ENCODE measurements at regions not wholly inside any gene's neighbourhood (a gene's known extent, or its start where the extent isn't known, plus 50 kb on each side); places are given as distances from the start of the nearest gene placed in this dataset.

- no peak for TF ChIP-seq POLR2A (IDR thresholded peaks at IDR 0.05; ENCODE audit: low read depth, low read length)
- no peak for TF ChIP-seq EZH2 (IDR thresholded peaks at IDR 0.05; ENCODE audit: borderline replicate concordance, low read depth, low read length, severe bottlenecking)
- peak in 1 of 2 donors; percentile 11 for TF ChIP-seq CTCF (IDR thresholded peaks at IDR 0.05; ENCODE audit: extremely low read depth in 1 of 2, insufficient read depth in 1 of 2, low read depth in 1 of 2, low read length in 2 of 2)
- no peak for TF ChIP-seq MAX (IDR thresholded peaks at IDR 0.05; ENCODE audit: insufficient read depth, insufficient read length)
- TF ChIP-seq POLR2AphosphoS5 (IDR thresholded peaks at IDR 0.05; ENCODE audit: insufficient read depth, low read depth, low read length) = no peak
- no peak for TF ChIP-seq GATA2 (IDR thresholded peaks at IDR 0.05; ENCODE audit: insufficient read depth, insufficient read length, low read depth, low read length)
- TF ChIP-seq JUN (IDR thresholded peaks at IDR 0.05; ENCODE audit: borderline replicate concordance, insufficient read depth, insufficient read length, low read depth) = no peak
- TF ChIP-seq MYC (IDR thresholded peaks at IDR 0.05; ENCODE audit: low read depth, low read length) = no peak
- no peak for TF ChIP-seq FOS (IDR thresholded peaks at IDR 0.05; ENCODE audit: borderline replicate concordance, insufficient read depth, low read length)
These were observed 856.6 kb downstream of the CENPC start for GRCh38 chr4:66688674-66689073.

Measured in endothelial cell of umbilical vein (primary cell).